GM21825 (cell line): ENCODE measurements at regions not wholly inside any gene's neighbourhood (a gene's known extent, or its start where the extent isn't known, plus 50 kb on each side); places are given as distances from the start of the nearest gene placed in this dataset.

Experiments used
- ATAC-seq: cut with Tn5 transposase; IDR thresholded peaks from one replicate; pipeline ENCODE4 v1.9.1; 2021; ENCODE audit warnings: mild to moderate bottlenecking, moderate library complexity; ENCODE audit not compliant: unreplicated experiment

DNA sequence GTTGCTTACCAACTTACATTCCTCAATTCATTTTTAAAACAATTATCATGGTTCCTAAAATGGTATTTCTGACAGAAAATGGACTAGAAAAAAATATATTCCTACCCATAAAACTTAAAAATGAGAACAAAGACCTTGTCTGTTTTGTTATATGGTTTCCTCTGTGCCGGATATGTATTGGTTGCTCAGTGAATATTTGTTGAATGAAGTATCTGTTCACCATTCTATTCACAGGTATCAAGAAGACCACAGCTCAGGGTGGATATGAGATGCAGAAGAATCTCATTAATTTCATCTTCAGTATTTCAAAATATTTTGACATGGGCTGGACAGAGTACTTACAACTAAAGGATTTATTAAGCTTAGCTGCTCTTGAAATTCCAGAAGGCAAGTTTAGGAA lies 58.1 kb downstream of the TUSC7 start:
- ATAC-seq = no peak

DNA sequence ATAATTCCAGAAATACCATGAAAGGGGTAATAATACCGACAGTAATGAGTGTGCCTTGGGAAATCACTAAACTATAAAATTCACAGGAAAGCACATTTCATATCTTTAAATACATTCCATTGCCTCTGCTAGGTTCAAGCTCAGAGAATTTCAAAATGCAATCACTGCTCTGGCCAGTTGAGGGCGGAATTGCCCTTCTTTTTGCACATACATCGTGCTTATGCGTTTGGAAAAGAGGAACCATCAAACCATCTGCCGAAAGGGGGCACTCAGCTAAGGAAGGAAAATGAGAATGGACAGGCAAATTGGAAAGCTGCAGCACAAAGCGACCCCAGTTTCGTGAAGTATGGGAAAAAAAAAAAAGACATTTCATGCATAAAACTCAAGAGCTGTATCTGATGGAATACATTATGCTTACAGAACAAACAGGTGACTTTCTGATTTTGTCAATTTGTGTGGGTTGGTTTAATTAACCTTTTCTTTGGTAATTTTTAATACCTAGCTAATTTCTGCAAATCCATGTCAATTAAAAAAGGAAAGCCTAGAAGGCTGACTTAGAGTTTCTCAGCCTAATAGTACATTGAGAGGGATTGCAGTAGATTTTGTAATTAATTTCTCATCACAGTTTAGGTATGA lies 61.4 kb downstream of the TUSC7 start:
- peak; percentile 99 for ATAC-seq

DNA sequence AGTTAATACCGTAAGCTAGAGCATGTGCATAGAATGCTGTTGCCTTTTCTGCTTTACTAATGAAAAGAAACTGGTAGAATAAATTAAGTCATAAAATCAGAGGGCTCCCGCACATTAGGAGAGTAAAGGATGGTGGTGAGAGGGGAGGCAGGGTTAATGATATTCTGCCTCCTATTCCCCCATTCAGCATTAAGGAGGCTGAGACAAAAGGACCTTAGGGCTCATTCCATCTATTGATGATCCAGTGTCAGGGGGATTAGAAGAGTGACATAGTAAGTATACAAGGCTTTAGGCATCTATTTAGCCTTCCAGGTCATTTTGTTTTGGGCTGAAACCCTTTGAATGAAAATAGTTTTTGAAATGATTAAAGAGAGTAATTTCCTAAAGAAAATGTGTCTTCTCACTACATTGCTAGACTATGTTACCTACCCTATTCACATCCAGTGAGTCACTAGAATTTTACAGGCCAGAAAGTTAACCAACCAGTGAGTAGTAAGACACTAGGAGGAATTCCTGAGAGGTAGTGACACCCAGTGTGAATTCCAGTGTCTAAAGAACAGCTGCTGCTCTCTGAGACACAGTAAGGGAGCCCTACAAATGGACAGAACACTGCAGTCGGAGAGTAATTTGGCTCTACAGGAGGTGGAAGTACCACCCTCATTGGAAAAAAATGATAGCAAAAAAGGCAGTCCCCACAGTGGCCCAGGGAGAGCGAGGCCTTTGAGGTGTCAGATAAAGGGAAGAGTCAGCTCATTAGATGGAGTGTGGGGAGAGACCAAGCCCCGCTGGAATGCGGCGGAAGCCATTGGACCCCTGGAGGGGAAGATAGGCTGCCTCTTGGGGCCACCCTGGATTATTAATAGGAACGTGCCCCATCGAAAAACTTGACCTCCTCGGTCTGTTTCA lies 67.6 kb downstream of the TUSC7 start:
- no peak for ATAC-seq

DNA sequence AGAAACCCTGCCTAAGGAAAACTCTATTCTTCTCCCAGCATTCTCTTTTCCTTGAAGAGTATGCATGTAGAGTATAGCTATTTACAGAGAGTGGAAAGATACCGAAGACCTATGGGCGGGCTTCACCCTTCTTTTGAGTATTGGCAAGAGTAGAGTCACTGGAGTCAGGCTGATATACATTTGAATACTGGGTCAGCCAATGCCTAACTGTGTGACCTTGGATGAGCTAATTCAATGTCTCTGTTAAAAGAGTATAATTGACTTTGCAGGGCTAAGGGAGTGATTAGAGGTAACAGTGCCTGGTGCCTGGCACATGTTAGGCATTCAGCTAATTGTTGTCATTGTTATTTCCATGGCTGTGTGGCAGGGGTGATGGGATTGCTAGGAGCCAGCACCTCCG lies 75.6 kb downstream of the TUSC7 start:
- no peak for ATAC-seq

DNA sequence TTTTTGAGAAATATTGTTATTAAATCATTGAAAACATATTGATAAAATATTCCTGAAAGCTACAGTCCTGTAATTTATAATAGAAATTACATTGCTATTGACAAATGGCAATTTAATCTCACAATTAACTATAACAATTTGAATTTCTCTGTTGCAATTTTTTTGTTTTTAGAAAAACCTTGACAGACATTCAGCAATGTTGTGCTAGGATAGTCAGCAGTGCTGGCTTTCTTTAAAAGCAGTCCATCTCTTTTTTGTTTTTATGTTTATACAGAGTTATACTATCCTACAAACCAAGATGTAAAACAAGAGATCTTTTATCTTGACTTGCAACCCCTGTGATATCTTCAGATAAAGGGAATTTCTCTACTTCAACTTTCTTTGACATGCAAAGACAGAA lies 93.1 kb downstream of the TUSC7 start:
- no peak for ATAC-seq

DNA sequence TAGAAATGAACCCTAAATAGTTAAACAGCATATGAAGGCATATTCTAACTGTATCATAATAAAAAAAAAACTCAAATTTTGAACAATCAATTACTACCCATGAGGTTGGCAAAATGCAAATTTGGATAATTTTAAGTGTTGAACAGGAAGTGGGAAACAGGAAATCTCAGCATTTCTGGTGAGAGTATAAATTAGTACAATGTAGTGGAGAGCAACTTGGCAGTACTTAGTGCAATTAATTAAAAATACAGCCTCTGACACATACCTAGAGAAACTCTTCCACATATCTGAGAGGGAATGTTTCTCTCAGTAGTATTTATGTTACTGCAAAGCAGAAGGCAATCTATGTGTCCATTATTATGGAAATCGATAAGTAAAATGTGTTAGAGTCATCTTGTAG lies 96.8 kb downstream of the TUSC7 start:
- ATAC-seq = no peak

DNA sequence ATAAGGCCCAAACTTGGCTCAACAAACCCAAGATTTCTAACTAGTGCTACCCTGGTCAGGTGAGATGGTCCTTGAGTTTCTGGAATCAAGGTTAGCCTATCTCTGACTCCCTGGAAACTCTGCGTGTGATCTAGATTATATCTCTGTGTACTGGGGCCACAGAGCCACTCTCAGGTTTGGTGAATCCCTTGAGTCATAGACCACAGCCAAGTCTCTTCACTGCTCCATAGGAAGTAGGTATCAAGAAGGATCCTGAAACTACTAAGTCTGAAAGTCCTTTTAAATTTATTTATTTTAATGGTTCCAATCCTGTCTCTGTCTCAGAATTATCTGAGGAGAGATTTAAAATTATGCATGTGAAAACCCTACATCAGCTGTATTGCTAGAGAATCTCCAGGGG lies 99.1 kb downstream of the TUSC7 start:
- no peak for ATAC-seq

DNA sequence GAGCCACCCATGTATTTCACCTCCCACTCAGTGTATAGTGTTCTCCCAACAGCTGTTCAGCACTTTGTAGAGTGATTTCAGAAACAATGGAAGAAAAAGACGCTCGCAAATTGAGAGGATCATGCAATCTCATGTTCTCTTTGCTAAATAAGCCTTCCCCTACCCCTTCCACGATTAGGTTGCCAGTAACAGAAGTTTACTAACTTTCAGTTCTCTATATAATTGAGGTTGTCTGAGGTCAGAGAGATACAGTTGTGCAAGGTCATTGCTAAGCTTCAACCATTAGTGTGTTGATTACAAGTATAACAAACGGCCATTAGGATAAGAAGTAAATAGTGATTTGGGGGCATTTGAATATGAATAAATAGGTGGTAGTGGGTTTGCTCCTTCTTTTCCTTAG lies 99.6 kb downstream of the TUSC7 start:
- ATAC-seq = no peak

DNA sequence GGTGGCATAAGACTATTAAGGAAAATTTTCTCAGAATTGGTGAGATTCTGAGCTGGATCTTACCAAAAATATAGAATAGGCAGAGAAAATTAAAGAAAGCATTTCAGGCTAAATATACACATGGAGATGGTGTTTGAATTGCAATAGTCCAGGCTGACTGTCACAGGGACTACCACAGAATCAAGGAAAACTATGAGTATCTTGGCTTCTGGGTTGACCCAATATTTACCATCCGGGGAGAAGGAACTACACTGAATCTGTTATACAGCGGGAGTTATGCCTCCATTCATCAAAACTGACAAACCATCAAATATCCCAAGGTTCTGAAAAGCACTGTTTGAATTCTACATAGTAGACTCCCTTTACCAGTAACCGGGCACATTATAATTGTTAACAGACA lies 102.2 kb downstream of the TUSC7 start:
- ATAC-seq = no peak

DNA sequence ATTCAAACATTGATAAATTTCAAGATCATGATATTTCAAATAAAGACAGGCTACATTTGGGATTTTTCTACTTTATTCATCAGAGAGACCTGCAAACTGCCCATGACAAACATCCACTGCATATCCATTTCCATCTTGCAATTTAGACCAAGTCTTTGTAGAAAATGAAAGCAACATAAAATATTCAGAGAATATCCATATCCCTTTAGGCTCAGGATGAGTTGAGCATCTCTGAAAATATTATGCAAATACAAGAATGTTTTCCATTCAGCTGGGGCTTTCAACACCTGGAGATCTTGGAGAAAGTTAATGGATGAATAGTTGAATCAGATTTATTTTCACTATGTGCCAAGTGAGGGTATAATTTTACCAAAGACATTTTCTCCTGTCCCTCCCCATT lies 103.4 kb downstream of the TUSC7 start:
- no peak for ATAC-seq

DNA sequence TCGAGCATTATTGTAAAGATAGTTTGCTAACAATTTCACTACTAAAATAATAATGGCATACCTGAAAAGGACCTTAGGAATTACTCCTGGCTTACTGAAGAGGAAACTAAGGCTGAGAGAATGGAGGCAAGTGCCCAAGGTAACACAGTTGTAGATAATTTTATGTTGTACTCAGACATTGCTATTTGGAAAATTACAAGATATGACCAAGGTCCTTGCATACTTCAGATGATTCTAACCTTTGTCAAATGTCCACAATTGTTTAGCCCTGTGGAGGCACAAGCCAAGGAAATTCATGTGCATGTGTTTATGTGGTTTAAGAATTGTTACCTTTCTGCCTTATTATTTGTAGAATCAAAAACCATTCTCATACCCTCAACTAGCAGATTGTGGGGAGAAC lies 105.7 kb downstream of the TUSC7 start:
- no peak for ATAC-seq

DNA sequence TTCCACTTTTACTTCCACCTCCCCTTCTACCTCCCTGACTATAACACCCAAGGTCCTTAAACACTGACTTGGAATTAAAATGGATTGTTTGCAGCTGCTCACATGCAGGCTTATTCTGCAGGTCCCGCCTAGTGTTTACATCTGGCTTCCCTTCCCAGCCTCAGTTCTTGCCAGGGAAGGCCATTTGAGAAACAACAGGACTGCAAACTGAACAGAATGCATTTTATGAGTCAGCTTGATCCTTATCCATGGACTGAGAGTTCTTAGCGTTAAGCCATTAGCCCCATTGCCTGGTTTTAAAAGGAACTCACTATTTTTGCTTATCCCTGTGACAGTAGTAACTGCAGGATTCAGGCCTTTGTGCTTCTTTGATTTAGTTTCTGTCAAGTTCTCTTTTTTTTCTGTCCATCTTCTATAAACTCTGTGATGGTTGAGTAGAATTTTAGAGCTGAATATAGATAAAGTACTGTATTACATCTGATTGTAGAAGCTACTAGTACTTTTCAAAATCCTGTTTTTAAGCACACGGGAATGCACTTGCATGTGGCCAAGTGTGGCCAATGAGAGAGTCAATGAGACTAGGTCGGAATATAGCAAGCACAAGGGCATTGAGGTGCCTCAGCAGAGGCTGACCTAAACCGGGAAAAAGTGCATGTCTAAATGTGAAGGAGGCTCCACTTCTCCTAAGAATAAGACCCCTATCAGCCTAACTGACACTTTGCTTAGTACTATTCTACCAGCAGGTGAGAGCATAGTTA lies 106.4 kb downstream of the TUSC7 start:
- ATAC-seq = no peak

DNA sequence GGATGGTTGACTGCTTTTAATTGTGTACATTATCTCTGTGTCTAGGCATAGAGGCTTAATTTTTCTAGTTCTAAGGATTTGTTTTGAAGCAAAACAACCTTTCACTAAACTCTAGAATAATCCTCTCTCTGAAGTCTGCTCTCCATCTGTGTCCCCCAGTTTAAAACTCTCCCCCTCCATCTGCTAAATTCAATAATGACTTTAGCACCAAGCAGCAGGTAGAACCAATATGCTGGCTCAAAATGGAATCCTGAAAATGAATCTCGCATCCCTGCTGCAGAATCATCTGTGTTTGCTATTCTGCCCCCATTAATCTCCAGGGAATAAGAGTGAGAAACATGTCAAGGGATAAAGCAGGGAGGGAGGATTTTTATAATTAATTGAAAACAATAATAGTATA lies 111.8 kb downstream of the TUSC7 start:
- no peak for ATAC-seq

DNA sequence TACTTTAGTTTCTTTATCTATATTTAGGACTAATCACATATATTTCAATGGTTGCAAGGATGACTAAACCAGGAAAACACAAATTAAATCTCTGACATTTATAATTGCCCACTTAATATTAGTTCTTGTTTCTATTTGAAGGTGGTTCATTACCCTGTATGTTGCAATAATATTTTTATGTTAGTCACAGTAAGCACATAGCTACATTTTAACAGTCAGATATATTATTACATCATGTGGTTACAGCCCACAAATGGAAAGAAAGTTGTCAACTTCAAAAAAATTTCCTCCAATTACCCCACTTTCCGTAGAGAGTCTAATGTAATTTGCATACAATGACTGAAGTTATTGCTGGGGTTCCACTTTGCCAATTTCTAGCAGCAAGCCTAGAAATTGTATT lies 114.6 kb downstream of the TUSC7 start:
- ATAC-seq = no peak

DNA sequence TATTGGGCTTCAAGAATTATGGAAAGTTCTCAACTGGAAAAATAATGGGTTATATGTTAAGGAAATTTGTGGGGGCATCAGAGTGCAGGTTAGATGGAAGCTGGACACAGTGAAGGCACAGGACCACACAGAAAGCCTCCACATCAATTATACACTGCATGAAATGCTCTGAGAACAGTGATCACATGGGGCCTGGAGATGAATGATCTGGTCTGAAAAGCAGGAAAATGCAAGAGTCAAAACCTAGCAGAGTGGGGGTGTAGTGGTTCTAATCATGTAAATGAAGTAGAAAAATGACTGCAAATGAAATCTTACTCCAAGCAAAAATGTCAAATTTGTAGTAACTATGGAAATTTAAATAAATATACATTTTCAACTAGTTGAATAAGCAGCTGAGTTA lies 123.6 kb downstream of the TUSC7 start:
- no peak for ATAC-seq

DNA sequence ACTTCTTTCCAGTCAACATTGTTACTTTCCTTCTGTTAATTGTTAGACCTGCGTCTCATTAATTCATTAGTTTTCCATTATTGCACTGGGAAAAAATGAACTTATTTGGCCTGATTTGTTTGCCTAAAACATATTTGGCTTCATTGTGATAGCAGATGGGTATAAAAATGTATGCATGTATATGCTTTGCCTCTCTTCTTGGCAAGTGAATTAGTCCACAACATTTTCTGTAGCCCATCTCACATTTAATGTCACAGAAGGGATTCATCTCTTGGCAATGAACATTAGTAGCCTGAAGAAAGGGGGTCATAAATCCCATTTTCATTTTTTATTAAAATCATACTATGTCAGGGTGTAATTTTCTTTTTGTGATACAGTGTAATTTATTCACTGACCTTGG lies 125.2 kb downstream of the TUSC7 start:
- ATAC-seq = no peak

DNA sequence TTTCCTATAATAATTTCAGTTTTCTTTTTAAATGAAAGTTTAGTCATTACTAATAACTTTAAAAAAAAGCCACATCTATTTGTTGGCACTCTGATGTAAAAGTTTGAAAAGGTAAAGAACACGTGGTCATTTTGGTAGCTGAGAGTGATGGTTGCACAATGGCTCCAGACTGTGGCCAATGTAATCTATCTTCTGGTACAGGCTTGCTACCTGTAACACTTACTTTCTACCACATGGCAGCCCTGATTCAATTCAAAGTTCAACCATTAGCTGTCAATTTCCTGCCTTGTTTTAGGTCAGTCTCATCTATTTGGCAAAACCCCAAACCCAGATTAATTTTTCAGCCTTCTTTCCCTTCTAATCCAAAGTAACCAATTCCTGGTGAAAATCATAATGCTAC lies 126.1 kb downstream of the TUSC7 start:
- ATAC-seq = no peak

DNA sequence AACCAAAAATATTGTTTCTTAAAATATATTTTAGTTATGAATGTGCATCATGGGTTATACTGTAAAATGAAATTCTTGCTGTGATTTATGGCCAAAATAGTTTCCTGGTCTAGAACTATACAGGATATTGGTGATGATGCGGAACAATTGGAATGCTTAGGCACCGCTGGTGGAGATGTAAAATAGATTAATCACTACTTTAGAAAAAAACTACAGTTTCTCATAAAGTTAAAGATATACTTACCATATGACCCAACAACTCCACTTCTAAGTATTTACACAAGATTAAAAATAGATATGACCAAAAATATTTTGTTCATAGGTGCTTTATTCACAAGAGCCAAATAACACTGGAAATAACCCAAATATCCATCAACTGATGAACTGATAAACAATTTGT lies 126.7 kb downstream of the TUSC7 start:
- ATAC-seq = no peak

DNA sequence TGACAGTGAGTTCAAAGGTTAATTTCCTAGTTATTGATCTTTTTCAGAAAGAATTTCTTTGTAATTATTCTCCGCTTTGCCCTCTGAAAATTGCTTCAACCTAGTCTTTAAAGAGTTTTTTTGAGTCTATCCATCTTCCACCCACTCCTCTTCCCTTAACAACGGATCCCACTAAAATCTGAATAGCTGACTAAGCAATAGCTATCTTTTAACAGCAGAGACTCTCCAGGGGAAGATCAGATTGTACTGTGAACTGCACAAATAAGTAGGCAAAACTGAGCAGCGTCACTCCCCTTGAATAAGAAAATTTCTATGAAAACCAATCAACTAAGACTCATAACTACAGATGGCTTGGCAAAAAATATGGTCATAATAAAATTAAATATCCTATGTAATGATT lies 127.9 kb downstream of the TUSC7 start:
- no peak for ATAC-seq

DNA sequence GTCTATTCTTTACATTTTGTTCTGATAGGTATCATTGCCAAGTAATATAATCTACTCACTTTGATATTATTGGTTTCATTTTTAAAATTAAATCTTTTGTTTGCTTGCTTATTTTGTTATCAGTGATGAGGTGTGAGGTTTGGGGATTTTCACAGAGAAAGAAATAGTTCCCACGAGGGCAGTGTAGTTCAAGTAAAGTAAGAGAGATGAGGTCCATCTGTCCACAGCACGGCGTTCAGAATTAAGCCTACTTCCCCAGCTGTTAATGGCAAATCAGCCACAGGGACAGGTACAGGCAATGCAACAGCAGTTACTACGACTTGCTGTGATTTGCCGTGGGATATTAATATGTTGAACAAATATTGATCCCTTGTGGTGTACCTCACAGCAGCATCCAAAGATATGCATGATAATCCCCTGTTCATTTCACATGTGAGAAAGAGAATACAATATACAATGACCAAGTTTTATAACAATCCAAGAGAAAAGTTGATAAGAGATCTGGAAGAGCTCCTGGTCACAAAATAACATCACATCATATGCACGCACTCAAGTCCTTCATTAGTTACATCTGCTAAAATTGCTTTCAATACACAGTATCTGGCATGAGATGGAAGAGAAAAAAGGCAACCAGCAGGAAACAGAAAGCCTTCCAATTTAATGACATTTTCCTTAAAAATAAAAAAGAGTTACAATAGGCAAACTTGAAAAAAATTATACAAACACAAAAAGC lies 131.6 kb downstream of the TUSC7 start:
- ATAC-seq = no peak

DNA sequence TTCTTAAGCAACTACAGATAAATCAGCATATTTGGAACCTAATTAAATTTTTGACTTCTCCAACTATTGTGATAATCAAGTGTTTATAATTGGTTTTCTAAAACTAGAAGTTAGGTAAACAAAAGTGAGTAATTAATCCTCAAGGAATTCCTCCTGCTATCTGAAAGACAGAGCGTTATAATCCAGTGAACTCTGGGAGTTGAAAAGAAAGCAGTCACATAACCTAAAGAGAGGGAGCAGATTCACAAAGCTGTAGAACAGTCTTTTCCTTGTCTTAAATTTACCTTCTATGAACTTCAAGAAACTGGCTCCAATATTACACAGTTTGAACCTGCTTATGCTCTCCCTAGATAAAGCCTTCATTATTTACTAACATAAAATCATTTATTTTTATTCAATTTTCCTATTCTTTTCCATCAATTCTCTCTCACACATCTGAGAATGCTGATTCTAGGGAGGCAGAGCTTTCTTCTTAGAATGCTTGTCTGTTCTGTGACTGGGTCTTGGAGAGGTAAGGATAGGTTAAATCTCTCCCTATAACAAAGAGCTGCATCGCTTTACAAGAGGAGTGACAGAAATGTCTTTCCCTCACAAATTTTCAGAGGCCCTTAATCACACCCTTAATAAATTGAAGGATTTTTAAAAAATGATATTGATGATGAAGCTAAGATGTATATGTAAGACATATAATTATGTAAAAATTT lies 132.8 kb downstream of the TUSC7 start:
- no peak for ATAC-seq
